HG02970 (cell line): ENCODE measurements at regions not wholly inside any gene's neighbourhood (a gene's known extent, or its start where the extent isn't known, plus 50 kb on each side); places are given as distances from the start of the nearest gene placed in this dataset.

ENCODE experiments used
- ATAC-seq: cut with Tn5 transposase; IDR thresholded peaks from one replicate; pipeline ENCODE4 v1.9.1; 2021; ENCODE audit warnings: mild to moderate bottlenecking, moderate library complexity, moderate number of reproducible peaks; ENCODE audit not compliant: unreplicated experiment, low FRiP score

GRCh38 chr12:98235301-98235700 lies 280.1 kb upstream of the TMPO start:
- ATAC-seq, result no peak

- no peak for ATAC-seq
Observed at GRCh38 chr12:98238515-98239130, 276.8 kb upstream of the TMPO start.

GRCh38 chr12:98243190-98243589 lies 272.2 kb upstream of the TMPO start:
- ATAC-seq, result no peak

- ATAC-seq, result no peak
Observed at GRCh38 chr12:98244136-98244535, 271.3 kb upstream of the TMPO start.

GRCh38 chr12:98253207-98254037 lies 262.0 kb upstream of the TMPO start:
- ATAC-seq, result no peak

GRCh38 chr12:98256830-98257229 lies 258.6 kb upstream of the TMPO start:
- ATAC-seq, result no peak

GRCh38 chr12:98259693-98260092 lies 255.7 kb upstream of the TMPO start:
- no peak for ATAC-seq

- ATAC-seq, result no peak
Observed at GRCh38 chr12:98260276-98260675, 255.1 kb upstream of the TMPO start.

GRCh38 chr12:98262902-98263301 lies 252.5 kb upstream of the TMPO start:
- no peak for ATAC-seq

GRCh38 chr12:98274430-98275130 lies 240.8 kb upstream of the TMPO start:
- peak; percentile 99 for ATAC-seq

- peak; percentile 53 for ATAC-seq
Observed at GRCh38 chr12:98275131-98275475, 240.3 kb upstream of the TMPO start.

GRCh38 chr12:98280152-98280551 lies 235.2 kb upstream of the TMPO start:
- no peak for ATAC-seq

GRCh38 chr12:98280621-98281020 lies 234.8 kb upstream of the TMPO start:
- ATAC-seq, result no peak

- no peak for ATAC-seq
Observed at GRCh38 chr12:98291828-98292227, 223.6 kb upstream of the TMPO start.

GRCh38 chr12:98294051-98294805 lies 221.2 kb upstream of the TMPO start:
- no peak for ATAC-seq

GRCh38 chr12:98295681-98296080 lies 219.7 kb upstream of the TMPO start:
- no peak for ATAC-seq

- ATAC-seq, result no peak
Observed at GRCh38 chr12:98296462-98297079, 218.8 kb upstream of the TMPO start.

- no peak for ATAC-seq
Observed at GRCh38 chr12:98297538-98297937, 217.9 kb upstream of the TMPO start.

GRCh38 chr12:98308141-98308540 lies 207.2 kb upstream of the TMPO start:
- ATAC-seq, result no peak
